ENCODE measurements at regions not wholly inside any gene's neighbourhood (a gene's known extent, or its start where the extent isn't known, plus 50 kb on each side); places are given as distances from the start of the nearest gene placed in this dataset.

DNA sequence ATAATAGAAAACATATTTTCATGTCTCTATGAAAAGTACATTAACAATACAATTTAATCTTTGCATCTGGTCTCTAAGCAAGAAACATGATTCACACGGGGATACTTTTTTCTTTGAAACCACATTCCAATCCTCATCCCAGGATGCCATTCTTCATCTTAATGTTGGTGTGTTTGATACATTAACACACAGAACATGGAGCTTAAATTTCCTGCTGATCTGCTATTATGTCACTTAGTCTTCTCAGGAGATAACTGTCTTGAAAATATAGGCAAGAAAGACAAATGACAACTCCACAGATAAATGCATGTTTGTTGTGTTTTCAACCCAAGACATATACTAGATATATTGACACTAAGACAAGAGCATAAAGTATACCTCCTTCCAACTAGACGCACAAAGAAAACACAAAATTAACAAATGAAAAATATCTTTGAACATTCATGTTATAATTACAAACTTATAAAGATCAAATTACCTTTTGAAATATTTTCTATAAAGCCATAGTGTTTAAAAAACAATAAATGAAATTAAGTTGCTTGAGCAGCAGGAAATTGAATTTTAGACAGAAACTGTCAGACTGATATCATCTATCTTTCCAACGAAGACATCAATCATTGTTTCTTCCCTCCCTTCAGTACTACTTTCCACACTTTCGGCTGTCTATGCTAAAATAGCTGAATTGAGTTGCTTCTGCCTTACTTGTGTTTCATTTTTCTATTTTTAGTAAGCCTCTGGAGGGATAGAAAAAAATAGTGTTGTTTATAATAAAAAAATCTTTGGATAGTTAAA, 1676.7 kb upstream of the CDH9 start:
- no peak for FAIRE-seq
- no peak for DNase-seq
- Histone ChIP-seq H3K4me1 (ENCODE audit: control insufficient read depth in 2 of 3, insufficient read depth in 2 of 3, low read depth in 1 of 3, low read length in 3 of 3) (no peaks in the 10 kb centered on the region), H3K4me3 (ENCODE audit: low read length in 3 of 3) (no peak overlapping the region), H3K27me3 (ENCODE audit: control insufficient read depth, insufficient read depth, low read length) (no peaks in the 10 kb centered on the region), H3K9me3 (ENCODE audit: control insufficient read depth in 2 of 3, insufficient read depth in 1 of 3, low read length in 3 of 3) (no peaks in the 10 kb centered on the region), H3K36me3 (ENCODE audit: control insufficient read depth in 2 of 3, insufficient read depth in 3 of 3, low read length in 3 of 3) (no peaks in the 10 kb centered on the region), H3K9ac (ENCODE audit: low read length in 3 of 3) (no peak overlapping the region), H3K27ac (ENCODE audit: low read depth in 2 of 2, low read length in 2 of 2) (no peak overlapping the region)
- TF ChIP-seq, protein P1, sequence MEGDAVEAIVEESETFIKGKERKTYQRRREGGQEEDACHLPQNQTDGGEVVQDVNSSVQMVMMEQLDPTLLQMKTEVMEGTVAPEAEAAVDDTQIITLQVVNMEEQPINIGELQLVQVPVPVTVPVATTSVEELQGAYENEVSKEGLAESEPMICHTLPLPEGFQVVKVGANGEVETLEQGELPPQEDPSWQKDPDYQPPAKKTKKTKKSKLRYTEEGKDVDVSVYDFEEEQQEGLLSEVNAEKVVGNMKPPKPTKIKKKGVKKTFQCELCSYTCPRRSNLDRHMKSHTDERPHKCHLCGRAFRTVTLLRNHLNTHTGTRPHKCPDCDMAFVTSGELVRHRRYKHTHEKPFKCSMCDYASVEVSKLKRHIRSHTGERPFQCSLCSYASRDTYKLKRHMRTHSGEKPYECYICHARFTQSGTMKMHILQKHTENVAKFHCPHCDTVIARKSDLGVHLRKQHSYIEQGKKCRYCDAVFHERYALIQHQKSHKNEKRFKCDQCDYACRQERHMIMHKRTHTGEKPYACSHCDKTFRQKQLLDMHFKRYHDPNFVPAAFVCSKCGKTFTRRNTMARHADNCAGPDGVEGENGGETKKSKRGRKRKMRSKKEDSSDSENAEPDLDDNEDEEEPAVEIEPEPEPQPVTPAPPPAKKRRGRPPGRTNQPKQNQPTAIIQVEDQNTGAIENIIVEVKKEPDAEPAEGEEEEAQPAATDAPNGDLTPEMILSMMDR (IDR thresholded peaks at IDR 0.05; ENCODE audit: borderline replicate concordance, extremely low read depth, insufficient read depth), result no peak
- intact Hi-C loops (cut with DNase I), result no loop called here

DNA sequence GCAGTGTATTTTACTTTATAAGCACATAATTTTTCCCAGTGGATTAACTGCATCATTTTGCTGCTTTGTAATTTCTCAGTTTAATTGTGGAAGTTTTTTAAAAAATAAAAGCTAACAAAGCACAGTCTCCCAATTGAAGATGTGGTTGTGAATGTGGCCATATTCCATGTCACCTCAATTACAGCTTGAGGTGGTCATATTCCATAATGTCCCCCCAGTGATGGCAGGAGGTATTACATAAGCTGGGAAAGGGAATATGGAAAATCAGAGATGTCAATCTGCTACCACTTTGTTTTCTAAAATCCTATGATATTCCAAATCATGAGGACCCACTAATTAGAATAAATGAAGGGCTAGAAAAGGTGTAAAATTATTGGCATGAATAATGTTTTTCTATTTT, 1672.0 kb upstream of the CDH9 start:
- TF ChIP-seq, protein P1 (IDR thresholded peaks at IDR 0.05; ENCODE audit: borderline replicate concordance, extremely low read depth, insufficient read depth), result no peak
- intact Hi-C loops (cut with DNase I), result no loop called here
- Histone ChIP-seq H3K27me3 (ENCODE audit: control insufficient read depth, insufficient read depth, low read length) (no peaks in the 10 kb centered on the region), H3K4me3 (ENCODE audit: low read length in 3 of 3) (no peak overlapping the region), H3K9ac (ENCODE audit: low read length in 3 of 3) (no peak overlapping the region), H3K27ac (ENCODE audit: low read depth in 2 of 2, low read length in 2 of 2) (no peak overlapping the region), H3K4me1 (ENCODE audit: control insufficient read depth in 2 of 3, insufficient read depth in 2 of 3, low read depth in 1 of 3, low read length in 3 of 3) (no peaks in the 10 kb centered on the region), H3K9me3 (ENCODE audit: control insufficient read depth in 2 of 3, insufficient read depth in 1 of 3, low read length in 3 of 3) (no peaks in the 10 kb centered on the region), H3K36me3 (ENCODE audit: control insufficient read depth in 2 of 3, insufficient read depth in 3 of 3, low read length in 3 of 3) (no peaks in the 10 kb centered on the region)
- FAIRE-seq, result no peak
- no peak for DNase-seq

DNA sequence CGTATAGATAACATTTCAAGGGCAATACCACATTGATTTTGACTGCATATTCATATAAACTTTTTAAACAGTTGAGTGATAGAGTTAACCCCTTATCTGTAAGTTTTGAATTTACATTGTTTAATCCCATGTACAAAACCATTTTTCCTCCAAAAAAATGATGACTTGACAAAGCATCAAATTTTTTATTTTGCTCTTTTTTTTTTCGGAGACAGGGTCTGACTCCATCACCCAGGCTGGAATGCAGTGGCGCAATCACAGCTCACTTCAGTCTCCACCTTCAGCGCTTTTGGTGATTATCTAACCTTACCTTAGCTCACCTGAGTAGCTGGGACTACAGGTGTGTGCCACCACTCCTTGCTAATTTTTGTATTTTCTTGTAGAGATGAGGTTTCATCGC, 1670.1 kb upstream of the CDH9 start:
- no peaks in the 10 kb centered on the region for H3K27me3 ChIP-seq (ENCODE audit: control insufficient read depth, insufficient read depth, low read length)
- TF ChIP-seq, protein P1 (IDR thresholded peaks at IDR 0.05; ENCODE audit: borderline replicate concordance, extremely low read depth, insufficient read depth), result no peak
- no peak for FAIRE-seq
- no peaks in the 10 kb centered on the region for H3K4me1 ChIP-seq (ENCODE audit: control insufficient read depth in 2 of 3, insufficient read depth in 2 of 3, low read depth in 1 of 3, low read length in 3 of 3)
- no peaks in the 10 kb centered on the region for H3K9me3 ChIP-seq (ENCODE audit: control insufficient read depth in 2 of 3, insufficient read depth in 1 of 3, low read length in 3 of 3)
- H3K4me3 ChIP-seq (ENCODE audit: low read length in 3 of 3), result no peak overlapping the region
- H3K36me3 ChIP-seq (ENCODE audit: control insufficient read depth in 2 of 3, insufficient read depth in 3 of 3, low read length in 3 of 3), result no peaks in the 10 kb centered on the region
- H3K27ac ChIP-seq (ENCODE audit: low read depth in 2 of 2, low read length in 2 of 2), result no peak overlapping the region
- no peak for DNase-seq
- H3K9ac ChIP-seq (ENCODE audit: low read length in 3 of 3), result no peak overlapping the region
- intact Hi-C loops (cut with DNase I), result no loop called here

DNA sequence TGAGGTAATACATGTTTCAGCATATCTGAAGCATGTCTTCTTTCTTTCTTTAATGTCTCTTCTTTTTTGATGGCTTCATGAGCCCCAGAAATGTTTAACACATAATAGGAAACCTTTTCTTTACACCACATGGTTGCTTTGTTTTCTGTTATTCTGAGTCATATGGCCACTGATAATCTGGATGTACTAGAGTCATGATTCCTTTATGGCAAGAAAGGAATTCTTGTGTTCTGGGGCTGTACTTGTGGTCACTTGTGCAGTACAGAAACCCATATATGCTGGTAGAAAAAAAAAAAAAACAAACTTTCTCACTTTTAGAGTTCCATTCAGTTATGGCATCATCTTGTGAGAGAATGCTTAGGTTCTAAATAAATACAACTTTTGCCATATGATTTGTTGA, 1669.3 kb upstream of the CDH9 start:
- Histone ChIP-seq H3K36me3 (ENCODE audit: control insufficient read depth in 2 of 3, insufficient read depth in 3 of 3, low read length in 3 of 3) (no peaks in the 10 kb centered on the region), H3K9ac (ENCODE audit: low read length in 3 of 3) (no peak overlapping the region), H3K27ac (ENCODE audit: low read depth in 2 of 2, low read length in 2 of 2) (no peak overlapping the region), H3K4me1 (ENCODE audit: control insufficient read depth in 2 of 3, insufficient read depth in 2 of 3, low read depth in 1 of 3, low read length in 3 of 3) (no peaks in the 10 kb centered on the region), H3K27me3 (ENCODE audit: control insufficient read depth, insufficient read depth, low read length) (no peaks in the 10 kb centered on the region), H3K4me3 (ENCODE audit: low read length in 3 of 3) (no peak overlapping the region), H3K9me3 (ENCODE audit: control insufficient read depth in 2 of 3, insufficient read depth in 1 of 3, low read length in 3 of 3) (no peaks in the 10 kb centered on the region)
- intact Hi-C loops (cut with DNase I), result no loop called here
- TF ChIP-seq, protein P1 (IDR thresholded peaks at IDR 0.05; ENCODE audit: borderline replicate concordance, extremely low read depth, insufficient read depth), result no peak
- DNase-seq (no peak), FAIRE-seq (no peak)
